ENCODE measurements at regions not wholly inside any gene's neighbourhood (a gene's known extent, or its start where the extent isn't known, plus 50 kb on each side); places are given as distances from the start of the nearest gene placed in this dataset.

GRCh38 chr18:78810706-78811105 is 168.9 kb upstream of the SALL3 start:
- Histone ChIP-seq H3K79me2 (ENCODE audit: insufficient read depth, low read depth) (no peaks in the 10 kb centered on the region), H3K4me1 (ENCODE audit: low read depth, poor library complexity, severe bottlenecking) (no peaks in the 10 kb centered on the region), H2AFZ (ENCODE audit: low read depth) (no peak overlapping the region), H3K4me3 (IDR thresholded peaks at IDR 0.05; ENCODE audit: insufficient read depth, low read depth, low read length) (no peak overlapping the region), H3K36me3 (ENCODE audit: insufficient read depth) (no peaks in the 10 kb centered on the region), H4K20me1 (ENCODE audit: insufficient read depth) (no peaks in the 10 kb centered on the region), H3K27me3 (ENCODE audit: insufficient read depth, low read depth) (no peaks in the 10 kb centered on the region), H3K9ac (no peak overlapping the region), H3K4me2 (no peak overlapping the region), H3K27ac (no peak overlapping the region)
- no peak for TF ChIP-seq CTCF (conservative IDR thresholded peaks at IDR 0.05; ENCODE audit: low read depth, low read length)

- H3K79me2 ChIP-seq (ENCODE audit: insufficient read depth, low read depth): no peaks in the 10 kb centered on the region
- no peak for TF ChIP-seq CTCF (conservative IDR thresholded peaks at IDR 0.05; ENCODE audit: low read depth, low read length)
- no peaks in the 10 kb centered on the region for H3K27me3 ChIP-seq (ENCODE audit: insufficient read depth, low read depth)
- H3K4me1 ChIP-seq (ENCODE audit: low read depth, poor library complexity, severe bottlenecking): no peaks in the 10 kb centered on the region
- H3K4me3 ChIP-seq (IDR thresholded peaks at IDR 0.05; ENCODE audit: insufficient read depth, low read depth, low read length): no peak overlapping the region
- H3K9ac ChIP-seq: no peak overlapping the region
- no peak overlapping the region for H3K27ac ChIP-seq
- no peak overlapping the region for H2AFZ ChIP-seq (ENCODE audit: low read depth)
- no peaks in the 10 kb centered on the region for H4K20me1 ChIP-seq (ENCODE audit: insufficient read depth)
- H3K4me2 ChIP-seq: no peak overlapping the region
- no peaks in the 10 kb centered on the region for H3K36me3 ChIP-seq (ENCODE audit: insufficient read depth)
These were observed 167.6 kb upstream of the SALL3 start for GRCh38 chr18:78812067-78812466.

GRCh38 chr18:78813156-78813555 is 166.5 kb upstream of the SALL3 start:
- H3K4me1 ChIP-seq (ENCODE audit: low read depth, poor library complexity, severe bottlenecking): no peaks in the 10 kb centered on the region
- no peak overlapping the region for H3K27ac ChIP-seq
- no peaks in the 10 kb centered on the region for H3K79me2 ChIP-seq (ENCODE audit: insufficient read depth, low read depth)
- no peak for TF ChIP-seq CTCF (conservative IDR thresholded peaks at IDR 0.05; ENCODE audit: low read depth, low read length)
- H3K36me3 ChIP-seq (ENCODE audit: insufficient read depth): no peaks in the 10 kb centered on the region
- no peak overlapping the region for H3K4me2 ChIP-seq
- H4K20me1 ChIP-seq (ENCODE audit: insufficient read depth): no peaks in the 10 kb centered on the region
- H3K27me3 ChIP-seq (ENCODE audit: insufficient read depth, low read depth): no peaks in the 10 kb centered on the region
- no peak overlapping the region for H3K9ac ChIP-seq
- H3K4me3 ChIP-seq (IDR thresholded peaks at IDR 0.05; ENCODE audit: insufficient read depth, low read depth, low read length): no peak overlapping the region
- no peak overlapping the region for H2AFZ ChIP-seq (ENCODE audit: low read depth)

- Histone ChIP-seq H3K4me1 (ENCODE audit: low read depth, poor library complexity, severe bottlenecking) (no peaks in the 10 kb centered on the region), H3K27ac (no peak overlapping the region), H3K36me3 (ENCODE audit: insufficient read depth) (no peaks in the 10 kb centered on the region), H3K4me2 (no peak overlapping the region), H3K79me2 (ENCODE audit: insufficient read depth, low read depth) (no peaks in the 10 kb centered on the region), H4K20me1 (ENCODE audit: insufficient read depth) (no peaks in the 10 kb centered on the region), H3K4me3 (IDR thresholded peaks at IDR 0.05; ENCODE audit: insufficient read depth, low read depth, low read length) (no peak overlapping the region), H3K9ac (no peak overlapping the region), H3K27me3 (ENCODE audit: insufficient read depth, low read depth) (no peaks in the 10 kb centered on the region), H2AFZ (ENCODE audit: low read depth) (no peak overlapping the region)
- TF ChIP-seq CTCF (conservative IDR thresholded peaks at IDR 0.05; ENCODE audit: low read depth, low read length): no peak
These were observed 165.5 kb upstream of the SALL3 start for GRCh38 chr18:78813936-78814710.

All from KMS-11 (cell line).